IPS-15b (cell line): ENCODE measurements at regions not wholly inside any gene's neighbourhood (a gene's known extent, or its start where the extent isn't known, plus 50 kb on each side); places are given as distances from the start of the nearest gene placed in this dataset.

Experiments used
- H3K27me3 ChIP-seq: one replicate; pipeline ENCODE4 v1.6.1; 2013; ENCODE audit warnings: low read length; ENCODE audit not compliant: control insufficient read depth, insufficient read depth
- H3K36me3 ChIP-seq: one replicate; pipeline ENCODE4 v1.6.1; 2013; ENCODE audit warnings: low read length; ENCODE audit not compliant: control insufficient read depth, insufficient read depth
- H3K4me1 ChIP-seq: one replicate; pipeline ENCODE4 v1.6.1; 2013; ENCODE audit warnings: mild to moderate bottlenecking, low read length; ENCODE audit not compliant: control insufficient read depth, insufficient read depth
- H3K4me3 ChIP-seq: one replicate; pipeline ENCODE4 v1.5.1; 2013; ENCODE audit warnings: low read depth, low read length
- H3K9ac ChIP-seq: one replicate; pipeline ENCODE4 v1.6.1; 2013; ENCODE audit warnings: low read depth, mild to moderate bottlenecking, low read length
- H3K9me3 ChIP-seq: one replicate; pipeline ENCODE4 v1.6.1; 2013; ENCODE audit warnings: mild to moderate bottlenecking, low read length; ENCODE audit not compliant: control insufficient read depth, insufficient read depth

GRCh38 chr12:38488866-38489265 lies 172.3 kb downstream of the ALG10B start:
- Histone ChIP-seq H3K4me1 (peaks cover 24% of the 10 kb centered on the region), H3K36me3 (no peaks in the 10 kb centered on the region), H3K9ac (no peak overlapping the region), H3K9me3 (no peaks in the 10 kb centered on the region), H3K4me3 (no peak overlapping the region), H3K27me3 (no peaks in the 10 kb centered on the region)

DNA sequence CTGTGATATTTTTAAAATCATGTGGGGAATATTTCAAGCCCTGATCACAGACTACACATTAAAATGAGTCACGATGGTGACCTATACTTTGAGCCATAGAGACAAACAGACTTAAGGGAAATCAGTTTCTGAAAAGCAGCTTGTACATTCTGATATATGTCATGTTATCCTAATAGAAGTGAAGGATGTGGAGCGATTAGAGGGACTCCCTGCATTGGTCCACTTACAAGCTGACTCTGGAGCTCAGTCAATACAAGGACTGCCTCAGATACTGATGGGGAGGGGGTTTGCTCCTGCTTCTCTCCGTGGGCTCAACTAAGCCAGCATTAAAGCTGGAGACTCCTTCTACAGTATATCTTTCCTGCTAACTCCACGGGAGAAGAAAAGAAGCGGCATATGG lies 173.5 kb downstream of the ALG10B start:
- Histone ChIP-seq H3K27me3 (no peaks in the 10 kb centered on the region), H3K9me3 (no peaks in the 10 kb centered on the region), H3K4me1 (peaks cover 21% of the 10 kb centered on the region), H3K4me3 (no peak overlapping the region), H3K9ac (no peak overlapping the region), H3K36me3 (no peaks in the 10 kb centered on the region)

DNA sequence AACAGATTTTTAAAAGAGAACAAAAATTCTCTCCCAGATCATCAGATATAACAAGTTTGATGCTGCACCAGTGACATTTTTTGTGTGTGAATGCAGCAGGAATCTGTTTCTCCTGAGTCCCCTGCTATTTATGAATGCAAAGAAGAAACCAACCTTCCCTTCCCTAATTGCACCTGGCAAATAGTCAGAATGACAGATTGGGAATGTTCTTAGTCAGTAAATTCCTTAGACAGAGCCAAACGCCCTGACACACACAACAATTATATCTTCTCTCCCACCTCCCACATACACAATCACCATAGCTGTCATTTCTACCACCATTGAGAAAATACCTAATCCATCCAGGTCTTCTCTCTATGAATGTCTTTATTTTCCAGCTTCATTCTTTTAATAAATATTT lies 174.4 kb downstream of the ALG10B start:
- H3K27me3 ChIP-seq = no peaks in the 10 kb centered on the region
- peaks cover 14% of the 10 kb centered on the region for H3K4me1 ChIP-seq
- H3K36me3 ChIP-seq = no peaks in the 10 kb centered on the region
- no peak overlapping the region for H3K9ac ChIP-seq
- no peak overlapping the region for H3K4me3 ChIP-seq
- H3K9me3 ChIP-seq = no peaks in the 10 kb centered on the region

GRCh38 chr12:38501481-38501880 lies 184.9 kb downstream of the ALG10B start:
- Histone ChIP-seq H3K4me1 (no peaks in the 10 kb centered on the region), H3K9ac (no peak overlapping the region), H3K27me3 (no peaks in the 10 kb centered on the region), H3K9me3 (no peaks in the 10 kb centered on the region), H3K36me3 (no peaks in the 10 kb centered on the region), H3K4me3 (no peak overlapping the region)

DNA sequence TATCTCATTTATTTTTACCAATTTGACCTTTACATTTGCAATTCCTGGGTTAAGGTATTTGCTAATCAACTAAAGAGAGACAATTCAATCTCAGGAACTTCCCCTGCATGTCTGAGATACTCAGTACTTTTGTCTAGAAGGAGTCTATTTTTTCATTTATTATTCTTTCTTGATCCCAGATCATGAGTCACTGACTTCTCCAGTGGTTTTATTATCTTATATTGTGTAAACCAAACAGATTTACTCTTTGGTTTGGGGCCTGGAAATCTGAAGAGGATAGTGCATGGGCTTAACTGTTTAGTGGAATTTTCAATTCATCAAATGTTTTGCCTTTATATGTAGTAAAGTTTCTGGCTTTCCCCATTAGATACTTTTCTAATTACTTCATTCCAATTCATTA lies 185.4 kb downstream of the ALG10B start:
- Histone ChIP-seq H3K36me3 (no peaks in the 10 kb centered on the region), H3K4me3 (no peak overlapping the region)

GRCh38 chr12:38502415-38502814 lies 185.8 kb downstream of the ALG10B start:
- Histone ChIP-seq H3K4me3 (no peak overlapping the region), H3K36me3 (no peaks in the 10 kb centered on the region)

More for the DNA sequence above, 185.4 kb downstream of the ALG10B start:
- no peaks in the 10 kb centered on the region for H3K27me3 ChIP-seq
- H3K9me3 ChIP-seq = no peaks in the 10 kb centered on the region
- H3K4me1 ChIP-seq = no peaks in the 10 kb centered on the region
- H3K9ac ChIP-seq = no peak overlapping the region

GRCh38 chr12:38507839-38508238 lies 191.3 kb downstream of the ALG10B start:
- Histone ChIP-seq H3K36me3 (no peaks in the 10 kb centered on the region), H3K9me3 (no peaks in the 10 kb centered on the region), H3K4me3 (no peak overlapping the region), H3K4me1 (no peaks in the 10 kb centered on the region), H3K9ac (no peak overlapping the region), H3K27me3 (no peaks in the 10 kb centered on the region)

More at GRCh38 chr12:38502415-38502814, 185.8 kb downstream of the ALG10B start:
- Histone ChIP-seq H3K27me3 (no peaks in the 10 kb centered on the region), H3K9ac (no peak overlapping the region), H3K9me3 (no peaks in the 10 kb centered on the region), H3K4me1 (no peaks in the 10 kb centered on the region)

DNA sequence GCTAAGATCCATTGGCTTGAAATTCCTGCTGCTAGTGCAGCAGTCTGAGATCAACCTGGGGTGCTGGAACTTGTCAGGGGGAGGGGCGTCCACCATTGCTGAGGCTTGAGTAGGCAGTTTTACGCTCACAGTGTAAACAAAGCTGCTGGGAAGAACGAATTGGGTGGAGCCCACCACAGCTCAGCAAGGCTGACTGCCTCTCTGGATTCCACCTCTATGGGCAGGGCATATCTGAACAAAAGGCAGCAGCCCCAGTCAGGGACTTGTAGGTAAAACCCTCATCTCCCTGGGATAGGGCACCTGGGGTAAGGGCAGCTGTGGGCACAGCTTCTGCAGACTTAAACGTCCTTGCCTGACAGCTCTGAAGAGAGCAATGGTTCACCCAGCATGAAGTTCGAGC lies 191.7 kb downstream of the ALG10B start:
- Histone ChIP-seq H3K27me3 (no peaks in the 10 kb centered on the region), H3K36me3 (no peaks in the 10 kb centered on the region), H3K9ac (no peak overlapping the region), H3K4me3 (no peak overlapping the region), H3K4me1 (no peaks in the 10 kb centered on the region), H3K9me3 (no peaks in the 10 kb centered on the region)

DNA sequence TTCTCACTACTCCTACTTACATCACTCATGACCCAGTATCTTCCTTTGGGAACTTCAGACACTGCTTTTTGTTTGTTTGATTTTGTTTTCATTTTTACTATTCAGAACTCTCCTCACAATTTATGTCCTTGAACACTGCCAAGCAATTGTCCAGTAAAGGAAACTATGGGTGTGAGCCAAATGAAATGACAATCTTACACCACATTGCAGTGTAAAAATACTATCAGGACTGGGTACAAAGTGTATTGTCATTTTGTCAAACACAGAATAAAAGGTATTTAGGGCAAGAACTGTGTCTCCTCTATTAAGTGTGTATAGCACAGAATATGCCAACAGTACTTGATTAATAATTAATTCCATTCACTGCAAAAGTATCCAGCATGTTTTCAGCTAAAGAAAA lies 199.3 kb downstream of the ALG10B start:
- H3K27me3 ChIP-seq = no peaks in the 10 kb centered on the region
- no peak overlapping the region for H3K4me3 ChIP-seq

GRCh38 chr12:38516418-38516817 lies 199.8 kb downstream of the ALG10B start:
- no peaks in the 10 kb centered on the region for H3K27me3 ChIP-seq
- no peaks in the 10 kb centered on the region for H3K9me3 ChIP-seq
- no peak overlapping the region for H3K9ac ChIP-seq
- no peak overlapping the region for H3K4me3 ChIP-seq
- H3K4me1 ChIP-seq = peaks cover 3% of the 10 kb centered on the region
- H3K36me3 ChIP-seq = no peaks in the 10 kb centered on the region

More for the DNA sequence above, 199.3 kb downstream of the ALG10B start:
- H3K9me3 ChIP-seq = no peaks in the 10 kb centered on the region
- H3K9ac ChIP-seq = no peak overlapping the region
- no peaks in the 10 kb centered on the region for H3K36me3 ChIP-seq
- peaks cover 3% of the 10 kb centered on the region for H3K4me1 ChIP-seq

- H3K4me3 ChIP-seq = no peak overlapping the region
- H3K9ac ChIP-seq = no peak overlapping the region
- no peaks in the 10 kb centered on the region for H3K4me1 ChIP-seq
- H3K9me3 ChIP-seq = no peaks in the 10 kb centered on the region
- no peaks in the 10 kb centered on the region for H3K36me3 ChIP-seq
- no peaks in the 10 kb centered on the region for H3K27me3 ChIP-seq
Observed at GRCh38 chr12:38523920-38524319, 207.3 kb downstream of the ALG10B start.

- Histone ChIP-seq H3K4me1 (no peaks in the 10 kb centered on the region), H3K4me3 (no peak overlapping the region), H3K36me3 (no peaks in the 10 kb centered on the region), H3K9ac (no peak overlapping the region), H3K27me3 (no peaks in the 10 kb centered on the region), H3K9me3 (no peaks in the 10 kb centered on the region)
Observed at GRCh38 chr12:38527631-38528030, 211.1 kb downstream of the ALG10B start.

- Histone ChIP-seq H3K9ac (no peak overlapping the region), H3K27me3 (no peaks in the 10 kb centered on the region), H3K4me3 (no peak overlapping the region), H3K36me3 (no peaks in the 10 kb centered on the region), H3K9me3 (no peaks in the 10 kb centered on the region), H3K4me1 (no peaks in the 10 kb centered on the region)
Observed at GRCh38 chr12:38528527-38528926, 212.0 kb downstream of the ALG10B start.
